Caco-2 (cell line): ENCODE measurements at regions not wholly inside any gene's neighbourhood (a gene's known extent, or its start where the extent isn't known, plus 50 kb on each side); places are given as distances from the start of the nearest gene placed in this dataset.

Experiments used
- BruUV-seq: library from RNA; stranded (reverse); fragments of 400-500 nt; replicated peaks from 2 replicates; lab custom pipeline; 2021; lab: Mats Ljungman, UMichigan
- CTCF ChIA-PET: fragments of 300-600 bp; sonication (Branson Sonifier 250); formaldehyde crosslinking; loops from one replicate; lab custom pipeline; 2022; ENCODE audit warnings: antibody characterized with exemption; lab: Charles Lee
- POLR2A ChIA-PET: fragments of 300-600 bp; sonication (Branson Sonifier 250); formaldehyde crosslinking; loops from one replicate; lab custom pipeline; 2022; ENCODE audit warnings: antibody characterized with exemption; lab: Charles Lee
- DNase-seq, 2 experiments: peaks; one replicate each; pipeline versions ENCODE4 v3.0.0 to v3.0.0-alpha.2; 2020 to 2022
- H3K27me3 ChIP-seq: replicated peaks from 2 replicates; pipeline ENCODE4 v1.6.0; 2011; ENCODE audit warnings: low read length; ENCODE audit not compliant: control insufficient read depth, insufficient read depth
- H3K36me3 ChIP-seq: 2 replicates; pipeline ENCODE4 v1.5.1; 2011; ENCODE audit warnings: low read length; ENCODE audit not compliant: control insufficient read depth, insufficient read depth
- H3K4me1 ChIP-seq: fragments of 250-450 bp; sonication (Bioruptor Pico); 2 replicates; pipeline ENCODE4 v1.5.1; 2020; ENCODE audit warnings: mild to moderate bottlenecking
- H3K4me3 ChIP-seq: 2 replicates; pipeline ENCODE4 v1.5.1; 2011; ENCODE audit warnings: low read depth, mild to moderate bottlenecking, control low read depth, low read length
- H3K9me3 ChIP-seq: fragments of 250-450 bp; sonication (Bioruptor Pico); 2 replicates; pipeline ENCODE4 v1.5.1; 2020; ENCODE audit warnings: mild to moderate bottlenecking, moderate library complexity
- H3K27ac Mint-ChIP-seq: one replicate; pipeline ENCODE4 v1.8.0; 2022; ENCODE audit warnings: mixed read lengths; ENCODE audit not compliant: unreplicated experiment
- H3K27me3 Mint-ChIP-seq: one replicate; pipeline ENCODE4 v1.8.0; 2022; ENCODE audit warnings: mixed read lengths; ENCODE audit not compliant: insufficient read depth, unreplicated experiment
- H3K36me3 Mint-ChIP-seq: one replicate; pipeline ENCODE4 v1.8.0; 2022; ENCODE audit warnings: mild to moderate bottlenecking, mixed read lengths; ENCODE audit not compliant: insufficient read depth, unreplicated experiment
- H3K4me1 Mint-ChIP-seq: one replicate; pipeline ENCODE4 v1.8.0; 2022; ENCODE audit warnings: low read depth, mixed read lengths; ENCODE audit not compliant: unreplicated experiment
- H3K4me3 Mint-ChIP-seq: one replicate; pipeline ENCODE4 v1.8.0; 2022; ENCODE audit warnings: mild to moderate bottlenecking, moderate library complexity, mixed read lengths; ENCODE audit not compliant: unreplicated experiment
- H3K9me3 Mint-ChIP-seq: one replicate; pipeline ENCODE4 v1.8.0; 2022; ENCODE audit warnings: mixed read lengths; ENCODE audit not compliant: unreplicated experiment
- CTCF ChIP-seq, 2 experiments: fragments of 200-600 bp in 1 of 2; IDR thresholded peaks; 1 replicate in 1 of 2; 2 replicates in 1 of 2; pipeline versions ENCODE4 v1.5.1 to v1.8.0; 2011 to 2022; ENCODE audit warnings: antibody characterized with exemption in 1 of 2, control low read depth in 1 of 2, inconsistent platforms in 1 of 2, low read depth in 1 of 2, low read length in 1 of 2, mild to moderate bottlenecking in 1 of 2, moderate library complexity in 1 of 2; ENCODE audit not compliant: insufficient read depth in 1 of 2, severe bottlenecking in 1 of 2, unreplicated experiment in 1 of 2
- intact Hi-C: fragments of 100-400 bp; cut with micrococcal nuclease; formaldehyde crosslinking; loops from one replicate; pipeline ENCODE4 v1.10.0; 2022; ENCODE audit not compliant: unreplicated experiment

- no peaks in the 10 kb centered on the region for H3K36me3 ChIP-seq
- H3K4me1 ChIP-seq = no peaks in the 10 kb centered on the region
- no peaks in the 10 kb centered on the region for H3K27me3 ChIP-seq
- BruUV-seq = no TSS peak
- no peak overlapping the region for H3K27ac Mint-ChIP-seq
- H3K4me1 Mint-ChIP-seq = no peaks in the 10 kb centered on the region
- H3K27me3 Mint-ChIP-seq = peaks cover 21% of the 10 kb centered on the region
- no peak overlapping the region for H3K4me3 ChIP-seq
- intact Hi-C loops = no loop called here
- POLR2A ChIA-PET = no interaction called here
- H3K9me3 Mint-ChIP-seq = no peaks in the 10 kb centered on the region
- no peak overlapping the region for H3K4me3 Mint-ChIP-seq
- no peaks in the 10 kb centered on the region for H3K9me3 ChIP-seq
- TF ChIP-seq CTCF (IDR thresholded peaks at IDR 0.05; ENCODE audit: insufficient read depth in 1 of 2, low read depth in 1 of 2, low read length in 1 of 2, severe bottlenecking in 1 of 2, unreplicated experiment in 1 of 2) = no peak
- CTCF ChIA-PET = no interaction called here
- no peaks in the 10 kb centered on the region for H3K36me3 Mint-ChIP-seq
- no peak for DNase-seq
Observed at GRCh38 chr11:109584001-109584972, 162.3 kb downstream of the C11orf87 start.

DNA sequence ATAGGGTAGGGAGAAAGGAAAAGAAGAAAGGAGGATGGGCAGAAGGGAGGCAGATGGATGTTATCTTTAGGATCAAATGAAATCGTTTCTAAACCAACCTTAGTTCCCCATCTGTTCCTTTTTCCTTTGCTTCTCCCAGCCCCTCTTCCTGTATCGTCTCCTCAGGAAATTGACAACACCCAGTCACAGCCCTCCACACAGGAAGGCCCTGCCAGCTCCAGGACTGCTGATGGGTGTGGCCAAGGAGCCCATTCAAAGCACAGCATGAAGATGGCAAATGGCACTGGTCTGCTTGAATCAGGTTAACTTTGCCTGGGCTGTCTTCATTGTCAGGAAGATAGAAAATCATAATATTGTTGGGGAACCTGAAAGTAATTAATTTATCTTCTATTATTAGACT, 164.8 kb downstream of the C11orf87 start:
- H3K4me1 ChIP-seq = no peaks in the 10 kb centered on the region
- Mint-ChIP-seq H3K9me3 (no peaks in the 10 kb centered on the region), H3K36me3 (no peaks in the 10 kb centered on the region), H3K4me1 (no peaks in the 10 kb centered on the region), H3K4me3 (no peak overlapping the region), H3K27ac (no peak overlapping the region), H3K27me3 (peaks cover 16% of the 10 kb centered on the region)
- POLR2A ChIA-PET = no interaction called here
- TF ChIP-seq CTCF (IDR thresholded peaks at IDR 0.05; ENCODE audit: insufficient read depth in 1 of 2, low read depth in 1 of 2, low read length in 1 of 2, severe bottlenecking in 1 of 2, unreplicated experiment in 1 of 2) = no peak
- no peaks in the 10 kb centered on the region for H3K36me3 ChIP-seq
- H3K27me3 ChIP-seq = no peaks in the 10 kb centered on the region
- H3K9me3 ChIP-seq = no peaks in the 10 kb centered on the region
- intact Hi-C loops = no loop called here
- no peak for DNase-seq
- no TSS peak for BruUV-seq
- CTCF ChIA-PET = no interaction called here
- no peak overlapping the region for H3K4me3 ChIP-seq

DNA sequence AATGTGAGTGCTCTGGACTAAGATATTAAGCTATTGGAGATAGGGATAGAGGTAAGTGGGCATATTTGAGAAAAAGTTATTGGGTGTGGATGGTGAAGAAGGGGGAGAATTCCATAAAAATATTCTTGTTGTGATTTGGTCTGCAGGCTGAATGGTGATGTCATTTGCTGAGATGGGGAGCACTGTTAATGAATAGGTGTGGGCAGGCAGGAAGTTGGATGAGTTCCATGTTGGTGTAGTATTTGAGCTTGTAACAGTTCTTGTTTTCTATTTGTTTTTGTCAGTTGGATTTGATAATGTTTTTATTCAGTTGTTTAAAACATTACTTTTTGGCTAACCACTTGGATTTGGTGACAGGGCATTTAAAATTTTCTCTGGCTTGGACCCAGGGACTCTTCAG, 168.8 kb downstream of the C11orf87 start:
- Mint-ChIP-seq H3K9me3 (no peaks in the 10 kb centered on the region), H3K36me3 (no peaks in the 10 kb centered on the region), H3K27ac (no peak overlapping the region), H3K27me3 (peaks cover 8% of the 10 kb centered on the region), H3K4me1 (no peaks in the 10 kb centered on the region), H3K4me3 (no peak overlapping the region)
- DNase-seq = no peak
- Histone ChIP-seq H3K9me3 (no peaks in the 10 kb centered on the region), H3K36me3 (no peaks in the 10 kb centered on the region), H3K4me1 (no peaks in the 10 kb centered on the region), H3K27me3 (no peaks in the 10 kb centered on the region), H3K4me3 (no peak overlapping the region)
- ChIA-PET POLR2A (no interaction called here), CTCF (no interaction called here)
- no TSS peak for BruUV-seq
- no peak for TF ChIP-seq CTCF (IDR thresholded peaks at IDR 0.05; ENCODE audit: insufficient read depth in 1 of 2, low read depth in 1 of 2, low read length in 1 of 2, severe bottlenecking in 1 of 2, unreplicated experiment in 1 of 2)
- intact Hi-C loops = no loop called here
